Osteocyte (in vitro differentiated cells): ENCODE measurements at regions not wholly inside any gene's neighbourhood (a gene's known extent, or its start where the extent isn't known, plus 50 kb on each side); places are given as distances from the start of the nearest gene placed in this dataset.

Source experiments
- DNase-seq: peaks from one replicate; pipeline ENCODE4 v3.0.0; 2021; ENCODE audit warnings: mixed read lengths; ENCODE audit not compliant: unreplicated experiment; ENCODE audit errors: extremely low spot score
- H3K27ac Mint-ChIP-seq: one replicate; pipeline ENCODE4 v1.8.0; 2021; ENCODE audit warnings: mild to moderate bottlenecking, mixed read lengths; ENCODE audit not compliant: unreplicated experiment
- H3K27me3 Mint-ChIP-seq: one replicate; pipeline ENCODE4 v1.8.0; 2021; ENCODE audit warnings: mixed read lengths; ENCODE audit not compliant: unreplicated experiment
- H3K36me3 Mint-ChIP-seq: one replicate; pipeline ENCODE4 v1.8.0; 2021; ENCODE audit warnings: mixed read lengths; ENCODE audit not compliant: unreplicated experiment
- H3K4me1 Mint-ChIP-seq: one replicate; pipeline ENCODE4 v1.8.0; 2021; ENCODE audit warnings: mixed read lengths; ENCODE audit not compliant: unreplicated experiment
- H3K4me3 Mint-ChIP-seq: one replicate; pipeline ENCODE4 v1.8.0; 2021; ENCODE audit warnings: mild to moderate bottlenecking, moderate library complexity, mixed read lengths; ENCODE audit not compliant: unreplicated experiment
- H3K9me3 Mint-ChIP-seq: one replicate; pipeline ENCODE4 v1.8.0; 2021; ENCODE audit warnings: mixed read lengths; ENCODE audit not compliant: unreplicated experiment
- TF ChIP-seq, protein P1 (sequence below): fragments of 200-600 bp; sonication (generic); IDR thresholded peaks from 2 replicates; pipeline ENCODE4 v1.5.0; 2021; ENCODE audit warnings: antibody characterized with exemption, mild to moderate bottlenecking, moderate library complexity

- TF ChIP-seq, protein P1, sequence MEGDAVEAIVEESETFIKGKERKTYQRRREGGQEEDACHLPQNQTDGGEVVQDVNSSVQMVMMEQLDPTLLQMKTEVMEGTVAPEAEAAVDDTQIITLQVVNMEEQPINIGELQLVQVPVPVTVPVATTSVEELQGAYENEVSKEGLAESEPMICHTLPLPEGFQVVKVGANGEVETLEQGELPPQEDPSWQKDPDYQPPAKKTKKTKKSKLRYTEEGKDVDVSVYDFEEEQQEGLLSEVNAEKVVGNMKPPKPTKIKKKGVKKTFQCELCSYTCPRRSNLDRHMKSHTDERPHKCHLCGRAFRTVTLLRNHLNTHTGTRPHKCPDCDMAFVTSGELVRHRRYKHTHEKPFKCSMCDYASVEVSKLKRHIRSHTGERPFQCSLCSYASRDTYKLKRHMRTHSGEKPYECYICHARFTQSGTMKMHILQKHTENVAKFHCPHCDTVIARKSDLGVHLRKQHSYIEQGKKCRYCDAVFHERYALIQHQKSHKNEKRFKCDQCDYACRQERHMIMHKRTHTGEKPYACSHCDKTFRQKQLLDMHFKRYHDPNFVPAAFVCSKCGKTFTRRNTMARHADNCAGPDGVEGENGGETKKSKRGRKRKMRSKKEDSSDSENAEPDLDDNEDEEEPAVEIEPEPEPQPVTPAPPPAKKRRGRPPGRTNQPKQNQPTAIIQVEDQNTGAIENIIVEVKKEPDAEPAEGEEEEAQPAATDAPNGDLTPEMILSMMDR, result no peak
- no peaks in the 10 kb centered on the region for H3K4me1 Mint-ChIP-seq
- no peak overlapping the region for H3K27ac Mint-ChIP-seq
- H3K36me3 Mint-ChIP-seq, result no peaks in the 10 kb centered on the region
- peak; percentile 53 for DNase-seq
- no peak overlapping the region for H3K4me3 Mint-ChIP-seq
- no peaks in the 10 kb centered on the region for H3K9me3 Mint-ChIP-seq
- H3K27me3 Mint-ChIP-seq, result no peaks in the 10 kb centered on the region
Measured at GRCh38 chr2:878245-878930, 72.3 kb upstream of the SNTG2 start.

DNA sequence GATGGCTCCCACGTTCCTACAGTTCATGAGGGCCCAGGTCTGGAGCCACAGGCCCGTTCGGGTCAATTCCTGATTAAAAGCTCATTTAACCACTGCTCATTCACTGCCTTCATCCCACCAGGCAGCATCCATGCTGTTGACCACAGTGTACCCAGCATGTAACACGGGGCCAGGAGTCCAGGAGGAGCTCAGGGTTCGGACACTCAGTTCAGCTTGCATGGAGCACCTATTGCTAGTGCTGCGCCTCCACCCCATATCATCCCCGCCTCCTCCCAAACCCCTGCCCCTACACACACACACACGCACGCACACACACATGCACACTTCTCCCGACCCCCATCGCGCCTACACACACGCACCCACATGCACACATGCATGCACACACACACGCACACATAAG is 72.9 kb upstream of the SNTG2 start:
- no peak overlapping the region for H3K27ac Mint-ChIP-seq
- H3K4me1 Mint-ChIP-seq, result no peaks in the 10 kb centered on the region
- H3K27me3 Mint-ChIP-seq, result no peaks in the 10 kb centered on the region
- TF ChIP-seq, protein P1, result no peak
- no peaks in the 10 kb centered on the region for H3K9me3 Mint-ChIP-seq
- no peaks in the 10 kb centered on the region for H3K36me3 Mint-ChIP-seq
- DNase-seq, result peak; percentile 51
- H3K4me3 Mint-ChIP-seq, result no peak overlapping the region

DNA sequence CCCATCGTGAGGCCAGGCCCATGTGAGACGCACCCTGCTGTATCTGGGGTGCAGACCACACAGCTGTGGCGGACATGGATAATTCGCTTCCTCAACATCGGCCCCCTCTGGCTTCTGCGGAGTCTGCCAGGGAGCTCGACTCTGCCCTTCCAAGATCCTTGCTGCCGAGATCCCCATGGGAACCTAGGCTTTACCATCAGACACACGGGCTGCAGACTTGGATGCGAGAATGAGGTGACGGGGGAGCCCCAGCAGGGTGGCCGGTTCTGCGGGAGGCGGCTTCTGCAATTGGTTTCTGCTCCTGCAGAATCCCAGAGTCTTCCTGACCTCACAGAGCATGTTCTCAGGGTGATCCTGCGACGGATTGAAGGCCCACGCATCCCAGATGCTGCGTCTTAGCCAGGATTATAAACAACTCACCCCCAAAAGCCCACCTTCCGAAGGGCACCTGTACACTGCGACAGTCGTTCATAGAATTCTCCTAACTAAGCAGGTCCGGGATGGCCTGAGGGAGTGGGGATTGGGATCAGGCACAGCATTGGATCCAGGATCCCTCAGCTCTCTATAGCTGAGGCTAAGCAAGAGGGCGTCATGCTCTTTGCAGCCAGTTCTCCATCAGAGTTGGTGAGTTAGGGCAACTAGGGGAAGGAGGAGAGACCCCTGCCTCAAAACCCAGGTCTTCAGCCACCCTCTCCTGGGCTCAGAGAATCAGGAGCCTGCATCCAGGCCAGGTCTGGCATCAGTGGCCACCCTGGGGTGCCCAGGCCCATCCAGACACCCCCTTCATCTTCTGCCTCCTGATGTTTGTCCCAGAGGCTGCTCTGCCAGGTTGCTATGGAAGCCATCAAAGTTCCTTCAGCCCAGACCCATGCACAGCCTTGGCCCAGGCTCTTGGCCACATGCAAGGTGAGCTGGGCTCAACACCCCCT is 74.7 kb upstream of the SNTG2 start:
- Mint-ChIP-seq H3K36me3 (no peaks in the 10 kb centered on the region), H3K27ac (no peak overlapping the region), H3K4me1 (no peaks in the 10 kb centered on the region), H3K27me3 (no peaks in the 10 kb centered on the region), H3K9me3 (no peaks in the 10 kb centered on the region), H3K4me3 (no peak overlapping the region)
- DNase-seq, result peak; percentile 69
- TF ChIP-seq, protein P1, result no peak

GRCh38 chr2:873651-874580 is 76.7 kb upstream of the SNTG2 start:
- H3K27me3 Mint-ChIP-seq, result no peaks in the 10 kb centered on the region
- no peak overlapping the region for H3K4me3 Mint-ChIP-seq
- TF ChIP-seq, protein P1, result no peak

More at GRCh38 chr2:873651-874580, 76.7 kb upstream of the SNTG2 start:
- peak; percentile 78 for DNase-seq
- H3K27ac Mint-ChIP-seq, result no peak overlapping the region
- no peaks in the 10 kb centered on the region for H3K36me3 Mint-ChIP-seq
- no peaks in the 10 kb centered on the region for H3K4me1 Mint-ChIP-seq
- H3K9me3 Mint-ChIP-seq, result no peaks in the 10 kb centered on the region
